GM18867 (cell line): ENCODE measurements at regions not wholly inside any gene's neighbourhood (a gene's known extent, or its start where the extent isn't known, plus 50 kb on each side); places are given as distances from the start of the nearest gene placed in this dataset.
"Not testable (repeated sequence)": the region's sequence is repeated elsewhere in the genome, so short reads cannot be mapped to it uniquely, and the experiment has no call there.

Source experiments
- ATAC-seq: cut with Tn5 transposase; IDR thresholded peaks from one replicate; pipeline ENCODE4 v1.9.1; 2021; ENCODE audit warnings: mild to moderate bottlenecking, moderate library complexity; ENCODE audit not compliant: unreplicated experiment

GRCh38 chr7:113405296-113406056 lies 287.1 kb upstream of the SMIM30 start:
- ATAC-seq: no peak

GRCh38 chr7:113404245-113404644 lies 285.9 kb upstream of the SMIM30 start:
- ATAC-seq: peak; percentile 73

GRCh38 chr7:113402482-113402881 lies 284.1 kb upstream of the SMIM30 start:
- ATAC-seq: no peak

- no peak for ATAC-seq
Measured at GRCh38 chr7:113402005-113402404, 283.7 kb upstream of the SMIM30 start.

- no peak for ATAC-seq
Measured at GRCh38 chr7:113394856-113395255, 276.5 kb upstream of the SMIM30 start.

GRCh38 chr7:113392841-113393540 lies 274.6 kb upstream of the SMIM30 start:
- no peak for ATAC-seq

GRCh38 chr7:113392421-113392820 lies 274.1 kb upstream of the SMIM30 start:
- no peak for ATAC-seq

- no peak for ATAC-seq
Measured at GRCh38 chr7:113389112-113389646, 270.8 kb upstream of the SMIM30 start.

- ATAC-seq: no peak
Measured at GRCh38 chr7:113383638-113384037, 265.3 kb upstream of the SMIM30 start.

GRCh38 chr7:113379746-113380145 lies 261.4 kb upstream of the SMIM30 start:
- ATAC-seq: no peak

- ATAC-seq: no peak
Measured at GRCh38 chr7:113374955-113375354, 256.6 kb upstream of the SMIM30 start.

- no peak for ATAC-seq
Measured at GRCh38 chr7:113373863-113374262, 255.5 kb upstream of the SMIM30 start.

- ATAC-seq: no peak
Measured at GRCh38 chr7:113371416-113372043, 253.2 kb upstream of the SMIM30 start.

- no peak for ATAC-seq
Measured at GRCh38 chr7:113370910-113371309, 252.6 kb upstream of the SMIM30 start.

GRCh38 chr7:113368256-113368655 lies 249.9 kb upstream of the SMIM30 start:
- no peak for ATAC-seq

- no peak for ATAC-seq
Measured at GRCh38 chr7:113367041-113367586, 248.8 kb upstream of the SMIM30 start.

GRCh38 chr7:113366122-113366521 lies 247.8 kb upstream of the SMIM30 start:
- ATAC-seq: no peak

- no peak for ATAC-seq
Measured at GRCh38 chr7:113349339-113349738, 231.0 kb upstream of the SMIM30 start.

GRCh38 chr7:113339661-113340060 lies 221.3 kb upstream of the SMIM30 start:
- ATAC-seq: no peak

- ATAC-seq: no peak
Measured at GRCh38 chr7:113338071-113338696, 219.8 kb upstream of the SMIM30 start.

- ATAC-seq: not testable (repeated sequence)
Measured at GRCh38 chr7:113336838-113337237, 218.5 kb upstream of the SMIM30 start.
